ENCODE measurements at regions not wholly inside any gene's neighbourhood (a gene's known extent, or its start where the extent isn't known, plus 50 kb on each side); places are given as distances from the start of the nearest gene placed in this dataset.

DNA sequence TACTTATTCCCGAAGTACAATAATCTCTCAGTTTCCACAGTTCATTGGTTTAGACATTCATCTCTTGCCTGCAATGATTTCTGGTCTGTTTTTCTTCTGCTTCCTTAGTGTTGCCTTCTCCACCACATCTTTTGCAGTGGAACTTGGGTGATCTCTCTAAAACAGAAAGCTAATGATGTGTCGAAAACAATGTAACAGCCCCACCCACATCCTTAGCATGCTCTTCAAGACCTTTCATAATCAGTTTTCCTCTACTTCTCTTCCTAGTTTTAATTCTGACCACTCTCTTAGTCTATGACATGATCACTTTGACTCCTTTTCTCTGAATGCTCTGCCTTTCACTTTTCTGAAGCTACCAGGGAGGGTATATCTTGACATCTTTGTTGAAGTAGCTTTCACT, 1007.9 kb upstream of the CITED2 start:
- TF ChIP-seq CTCF (conservative IDR thresholded peaks at IDR 0.05) (no peak), EZH2 (IDR thresholded peaks at IDR 0.05; ENCODE audit: low read depth) (no peak)

All from PC-9 (cell line).